Parathyroid adenoma (tissue), 2 donors: ENCODE measurements at regions not wholly inside any gene's neighbourhood (a gene's known extent, or its start where the extent isn't known, plus 50 kb on each side); places are given as distances from the start of the nearest gene placed in this dataset.

Experiments used
- H2AFZ ChIP-seq: fragments of 300-600 bp; sonication (generic); one replicate; pipeline ENCODE4 v1.7.0; 2017; ENCODE audit warnings: antibody characterized with exemption, mild to moderate bottlenecking
- H3K27ac ChIP-seq: fragments of 300-600 bp; sonication (generic); one replicate; pipeline ENCODE4 v1.7.0; 2017
- H3K27me3 ChIP-seq: fragments of 300-600 bp; sonication (generic); one replicate; pipeline ENCODE4 v1.7.0; 2017; ENCODE audit warnings: low read length; ENCODE audit not compliant: control insufficient read depth, insufficient read depth
- H3K36me3 ChIP-seq: fragments of 300-600 bp; sonication (generic); one replicate; pipeline ENCODE4 v1.7.0; 2017; ENCODE audit warnings: low read length; ENCODE audit not compliant: control insufficient read depth, insufficient read depth
- H3K4me1 ChIP-seq: fragments of 300-600 bp; sonication (generic); one replicate; pipeline ENCODE4 v1.7.0; 2017; ENCODE audit warnings: control low read depth
- H3K4me2 ChIP-seq: fragments of 300-600 bp; sonication (generic); one replicate; pipeline ENCODE4 v1.7.0; 2017; ENCODE audit warnings: low read length
- H3K4me3 ChIP-seq: fragments of 300-600 bp; sonication (generic); one replicate; pipeline ENCODE4 v1.7.0; 2017; ENCODE audit warnings: low read depth, low read length
- H3K79me2 ChIP-seq: fragments of 300-600 bp; sonication (generic); one replicate; pipeline ENCODE4 v1.7.0; 2017; ENCODE audit warnings: control low read depth
- H3K9ac ChIP-seq: fragments of 300-600 bp; sonication (generic); one replicate; pipeline ENCODE4 v1.7.0; 2017; ENCODE audit warnings: mild to moderate bottlenecking
- H3K9me3 ChIP-seq: fragments of 300-600 bp; sonication (generic); one replicate; pipeline ENCODE4 v1.7.0; 2017; ENCODE audit warnings: low read length; ENCODE audit not compliant: control insufficient read depth
- TF ChIP-seq, protein P1 (sequence below): fragments of 300-600 bp; sonication (generic); IDR thresholded peaks from one replicate; pipeline ENCODE4 v1.7.0; 2017; ENCODE audit warnings: antibody characterized with exemption, mild to moderate bottlenecking
- donor health status: primary hyperparathyroidism.

DNA sequence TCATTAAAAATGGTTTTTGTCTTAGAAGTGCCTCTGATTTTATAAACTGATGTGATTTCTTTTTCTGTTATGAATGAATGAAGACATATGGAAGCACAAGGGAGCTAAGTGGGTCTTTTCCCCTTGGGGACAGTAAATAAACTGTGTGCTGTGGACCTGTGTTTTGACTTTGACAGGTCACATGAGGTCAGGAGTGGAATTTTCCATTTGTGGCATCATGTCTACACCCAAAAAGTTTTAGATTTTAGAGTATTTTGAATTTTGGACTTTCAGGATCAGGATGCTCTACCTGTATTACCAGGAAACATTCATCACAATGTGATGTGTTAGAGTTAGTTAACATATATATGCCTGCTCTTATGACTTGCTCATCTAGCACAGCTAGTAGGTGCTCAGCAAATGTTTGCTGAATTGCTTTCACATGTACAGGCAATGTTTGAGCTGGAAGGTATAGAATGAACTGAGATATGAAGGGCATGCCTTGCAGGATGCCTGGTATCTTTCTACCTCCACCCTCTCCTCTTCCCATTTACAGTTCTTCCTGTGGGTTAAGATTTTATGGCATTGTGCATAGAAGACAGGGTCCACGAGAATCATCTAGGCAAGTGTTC, 73.2 kb upstream of the NR3C1 start:
- TF ChIP-seq, protein P1, sequence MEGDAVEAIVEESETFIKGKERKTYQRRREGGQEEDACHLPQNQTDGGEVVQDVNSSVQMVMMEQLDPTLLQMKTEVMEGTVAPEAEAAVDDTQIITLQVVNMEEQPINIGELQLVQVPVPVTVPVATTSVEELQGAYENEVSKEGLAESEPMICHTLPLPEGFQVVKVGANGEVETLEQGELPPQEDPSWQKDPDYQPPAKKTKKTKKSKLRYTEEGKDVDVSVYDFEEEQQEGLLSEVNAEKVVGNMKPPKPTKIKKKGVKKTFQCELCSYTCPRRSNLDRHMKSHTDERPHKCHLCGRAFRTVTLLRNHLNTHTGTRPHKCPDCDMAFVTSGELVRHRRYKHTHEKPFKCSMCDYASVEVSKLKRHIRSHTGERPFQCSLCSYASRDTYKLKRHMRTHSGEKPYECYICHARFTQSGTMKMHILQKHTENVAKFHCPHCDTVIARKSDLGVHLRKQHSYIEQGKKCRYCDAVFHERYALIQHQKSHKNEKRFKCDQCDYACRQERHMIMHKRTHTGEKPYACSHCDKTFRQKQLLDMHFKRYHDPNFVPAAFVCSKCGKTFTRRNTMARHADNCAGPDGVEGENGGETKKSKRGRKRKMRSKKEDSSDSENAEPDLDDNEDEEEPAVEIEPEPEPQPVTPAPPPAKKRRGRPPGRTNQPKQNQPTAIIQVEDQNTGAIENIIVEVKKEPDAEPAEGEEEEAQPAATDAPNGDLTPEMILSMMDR: no peak
- Histone ChIP-seq H3K79me2 (no peaks in the 10 kb centered on the region), H3K4me3 (no peak overlapping the region), H3K9me3 (no peaks in the 10 kb centered on the region), H3K4me1 (no peaks in the 10 kb centered on the region), H3K27ac (no peak overlapping the region), H3K4me2 (no peak overlapping the region), H3K36me3 (no peaks in the 10 kb centered on the region), H3K27me3 (no peaks in the 10 kb centered on the region), H3K9ac (no peak overlapping the region), H2AFZ (no peak overlapping the region)

DNA sequence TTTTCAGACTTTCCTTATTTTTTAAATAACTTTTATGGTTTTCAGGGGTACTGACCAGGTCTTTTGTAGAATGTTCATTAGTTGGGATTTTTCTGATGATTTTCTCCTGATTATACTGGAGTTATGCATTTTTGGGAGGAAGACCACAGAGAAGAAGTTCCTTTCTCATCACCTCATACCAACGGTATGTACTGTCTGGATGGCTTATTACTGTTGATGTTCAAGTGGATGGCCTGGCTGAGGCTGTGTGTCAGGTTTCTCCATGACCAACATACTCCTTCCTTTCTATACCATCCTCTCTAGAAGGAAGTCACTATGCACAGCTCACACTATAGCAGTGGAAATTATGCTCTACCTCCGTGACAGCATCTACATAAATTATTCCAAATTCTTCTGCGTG, 71.1 kb upstream of the NR3C1 start:
- no peaks in the 10 kb centered on the region for H3K9me3 ChIP-seq
- no peak overlapping the region for H2AFZ ChIP-seq
- no peaks in the 10 kb centered on the region for H3K36me3 ChIP-seq

DNA sequence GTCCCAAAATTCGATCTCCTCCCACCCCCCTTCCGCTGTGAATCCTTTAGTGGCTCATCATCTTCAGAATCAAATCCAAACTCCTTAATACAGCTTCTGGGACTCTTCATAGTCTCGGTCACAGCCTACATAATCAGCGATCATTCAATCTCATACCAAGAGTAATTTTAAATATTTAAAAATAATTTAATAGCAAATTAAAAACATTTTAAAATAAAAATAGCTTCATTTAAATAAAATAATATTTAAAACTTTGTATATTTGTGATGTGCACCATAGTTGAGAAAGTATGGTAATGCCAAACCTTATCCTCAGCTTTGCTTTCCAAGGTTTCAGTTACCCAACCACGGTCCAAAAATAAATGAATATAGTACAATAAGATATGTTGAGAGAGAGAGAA, 70.0 kb upstream of the NR3C1 start:
- H3K4me3 ChIP-seq: no peak overlapping the region
- H3K27me3 ChIP-seq: no peaks in the 10 kb centered on the region
- H3K9me3 ChIP-seq: no peaks in the 10 kb centered on the region
- H3K27ac ChIP-seq: no peak overlapping the region
- H3K4me1 ChIP-seq: no peaks in the 10 kb centered on the region
- no peaks in the 10 kb centered on the region for H3K79me2 ChIP-seq
- TF ChIP-seq, protein P1: no peak
- H3K9ac ChIP-seq: no peak overlapping the region
- H3K36me3 ChIP-seq: no peaks in the 10 kb centered on the region
- no peak overlapping the region for H2AFZ ChIP-seq
- H3K4me2 ChIP-seq: no peak overlapping the region

More for the DNA sequence above, 71.1 kb upstream of the NR3C1 start:
- no peaks in the 10 kb centered on the region for H3K27me3 ChIP-seq
- H3K4me2 ChIP-seq: no peak overlapping the region
- no peak overlapping the region for H3K27ac ChIP-seq
- no peak overlapping the region for H3K4me3 ChIP-seq
- no peak overlapping the region for H3K9ac ChIP-seq
- no peaks in the 10 kb centered on the region for H3K4me1 ChIP-seq
- TF ChIP-seq, protein P1: no peak
- no peaks in the 10 kb centered on the region for H3K79me2 ChIP-seq

DNA sequence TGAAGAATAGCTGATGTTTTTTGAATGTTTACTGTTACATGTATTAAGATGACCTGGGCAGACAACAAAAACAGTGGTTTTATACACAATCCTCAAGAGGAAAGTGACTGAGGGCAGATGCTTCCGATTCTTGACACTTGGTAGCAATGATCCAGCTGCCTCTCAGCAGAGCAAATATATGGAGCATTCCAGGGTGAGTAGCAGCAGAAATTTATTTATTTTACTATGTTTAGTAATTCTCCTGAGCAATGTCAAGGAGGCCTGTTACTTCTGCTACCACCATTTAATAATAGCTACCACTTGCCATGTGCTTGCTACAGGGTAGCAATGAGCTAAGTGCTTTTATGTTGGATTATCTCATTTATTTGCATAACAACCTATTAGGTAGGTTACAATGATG, 69.1 kb upstream of the NR3C1 start:
- Histone ChIP-seq H3K4me2 (no peak overlapping the region), H3K4me1 (no peaks in the 10 kb centered on the region), H3K9me3 (no peaks in the 10 kb centered on the region), H3K27me3 (no peaks in the 10 kb centered on the region), H3K4me3 (no peak overlapping the region), H3K27ac (no peak overlapping the region), H3K79me2 (no peaks in the 10 kb centered on the region), H3K36me3 (no peaks in the 10 kb centered on the region), H2AFZ (no peak overlapping the region), H3K9ac (no peak overlapping the region)
- TF ChIP-seq, protein P1: no peak
